ENCODE measurements at regions not wholly inside any gene's neighbourhood (a gene's known extent, or its start where the extent isn't known, plus 50 kb on each side); places are given as distances from the start of the nearest gene placed in this dataset.

DNA sequence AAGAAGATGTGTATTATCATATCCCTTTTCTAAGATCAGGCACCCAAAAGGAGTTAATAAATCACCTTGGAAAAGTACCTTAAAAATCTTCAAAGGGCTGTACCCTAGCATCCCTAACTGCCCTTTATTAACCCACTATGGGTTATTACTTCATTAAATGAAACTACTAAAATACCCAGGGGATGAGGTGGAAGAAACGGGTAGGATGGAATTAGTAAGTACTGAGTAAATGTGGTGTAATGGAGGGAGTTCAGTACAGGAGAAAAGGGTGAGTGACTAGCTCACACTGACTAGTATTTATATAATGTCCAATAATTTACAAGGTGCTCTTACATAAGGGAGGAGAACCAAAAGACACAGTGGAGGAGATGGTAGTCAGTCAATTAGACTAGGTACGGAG lies 51.0 kb upstream of the RASGEF1B start:
- TF ChIP-seq POLR2AphosphoS5 (IDR thresholded peaks at IDR 0.05; ENCODE audit: low read depth, low read length) = no peak
- no peak for TF ChIP-seq POLR2A (IDR thresholded peaks at IDR 0.05; ENCODE audit: low read depth, low read length)
- no peak for TF ChIP-seq TAF1 (IDR thresholded peaks at IDR 0.05; ENCODE audit: borderline replicate concordance, low read depth, low read length)
